Ascending aorta (tissue), 2 donors: ENCODE measurements at regions not wholly inside any gene's neighbourhood (a gene's known extent, or its start where the extent isn't known, plus 50 kb on each side); places are given as distances from the start of the nearest gene placed in this dataset.

Source experiments
- DNase-seq, 2 donors: peaks; one replicate each; pipeline ENCODE4 v3.0.0-alpha.2; 2019; ENCODE audit warnings: low spot score in 2 of 2
- H3K27ac ChIP-seq, 2 donors: fragments of 200-600 bp; sonication (generic); one replicate each; pipeline ENCODE4 v1.5.1; 2016 to 2017; ENCODE audit warnings: mild to moderate bottlenecking in 1 of 2
- H3K27me3 ChIP-seq: fragments of 200-600 bp; sonication (generic); one replicate; pipeline ENCODE4 v1.5.1; 2017
- H3K36me3 ChIP-seq, 2 donors: fragments of 200-600 bp; sonication (generic); one replicate each; pipeline ENCODE4 v1.5.1; 2016
- H3K4me1 ChIP-seq, 2 donors: fragments of 200-600 bp; sonication (generic); one replicate each; pipeline ENCODE4 v1.5.1; 2016 to 2017; ENCODE audit warnings: mild to moderate bottlenecking in 1 of 2
- H3K4me3 ChIP-seq, 2 donors: fragments of 200-600 bp; sonication (generic); one replicate each; pipeline ENCODE4 v1.5.1; 2016 to 2017; ENCODE audit warnings: mild to moderate bottlenecking in 1 of 2
- H3K9me3 ChIP-seq, 2 donors: fragments of 200-600 bp; sonication (generic); one replicate each; pipeline ENCODE4 v1.5.1; 2016
- CTCF ChIP-seq, 3 experiments: fragments of 200-600 bp in 2 of 3; fragments of 450-650 bp in 1 of 3; sonication (generic) in 2 of 3; IDR thresholded peaks; one replicate each; pipeline ENCODE4 v1.5.1; 2016 to 2019; ENCODE audit warnings: antibody characterized with exemption in 3 of 3, mild to moderate bottlenecking in 1 of 3, moderate library complexity in 1 of 3
- intact Hi-C: fragments of 100-400 bp; cut with DNase I; formaldehyde crosslinking; loops from one replicate; pipeline ENCODE4 v1.15.1; 2023

GRCh38 chr1:221900678-221901077 lies 158.8 kb upstream of the DUSP10 start:
- TF ChIP-seq CTCF (IDR thresholded peaks at IDR 0.05) = no peak
- Histone ChIP-seq H3K4me3 (no peak overlapping the region), H3K27me3 (no peaks in the 10 kb centered on the region), H3K9me3 (no peaks in the 10 kb centered on the region), H3K4me1 (no peaks in the 10 kb centered on the region), H3K27ac (no peak overlapping the region), H3K36me3 (no peaks in the 10 kb centered on the region)
- intact Hi-C loops = no loop called here
- DNase-seq = no peak

GRCh38 chr1:221897321-221897721 lies 155.4 kb upstream of the DUSP10 start:
- no peaks in the 10 kb centered on the region for H3K4me1 ChIP-seq
- H3K9me3 ChIP-seq = no peaks in the 10 kb centered on the region
- TF ChIP-seq CTCF (IDR thresholded peaks at IDR 0.05) = no peak
- no peak overlapping the region for H3K4me3 ChIP-seq
- H3K36me3 ChIP-seq = no peaks in the 10 kb centered on the region
- no peak for DNase-seq
- intact Hi-C loops = no loop called here
- no peaks in the 10 kb centered on the region for H3K27me3 ChIP-seq
- no peak overlapping the region for H3K27ac ChIP-seq

- no peaks in the 10 kb centered on the region for H3K4me1 ChIP-seq
- H3K9me3 ChIP-seq = no peaks in the 10 kb centered on the region
- no peak for DNase-seq
- TF ChIP-seq CTCF (IDR thresholded peaks at IDR 0.05) = no peak
- H3K27me3 ChIP-seq = no peaks in the 10 kb centered on the region
- intact Hi-C loops = no loop called here
- no peak overlapping the region for H3K27ac ChIP-seq
- no peaks in the 10 kb centered on the region for H3K36me3 ChIP-seq
- no peak overlapping the region for H3K4me3 ChIP-seq
Measured at GRCh38 chr1:221892301-221892830, 150.5 kb upstream of the DUSP10 start.

GRCh38 chr1:221891708-221892107 lies 149.8 kb upstream of the DUSP10 start:
- no peak overlapping the region for H3K4me3 ChIP-seq
- DNase-seq = no peak
- H3K36me3 ChIP-seq = no peaks in the 10 kb centered on the region
- H3K27me3 ChIP-seq = no peaks in the 10 kb centered on the region
- TF ChIP-seq CTCF (IDR thresholded peaks at IDR 0.05) = no peak
- H3K27ac ChIP-seq = no peak overlapping the region
- no peaks in the 10 kb centered on the region for H3K9me3 ChIP-seq
- H3K4me1 ChIP-seq = no peaks in the 10 kb centered on the region
- intact Hi-C loops = no loop called here

- intact Hi-C loops = no loop called here
Measured at GRCh38 chr1:221888801-221889200, 146.9 kb upstream of the DUSP10 start.

More at GRCh38 chr1:221888801-221889200, 146.9 kb upstream of the DUSP10 start:
- no peak for TF ChIP-seq CTCF (IDR thresholded peaks at IDR 0.05)
- no peak for DNase-seq
- Histone ChIP-seq H3K27me3 (no peaks in the 10 kb centered on the region), H3K4me1 (no peaks in the 10 kb centered on the region), H3K36me3 (no peaks in the 10 kb centered on the region), H3K4me3 (no peak overlapping the region), H3K9me3 (no peaks in the 10 kb centered on the region), H3K27ac (no peak overlapping the region)
